ENCODE measurements at regions not wholly inside any gene's neighbourhood (a gene's known extent, or its start where the extent isn't known, plus 50 kb on each side); places are given as distances from the start of the nearest gene placed in this dataset.
A peak's percentile ranks its signal among the peaks of the same experiment; 100 is the strongest.

DNA sequence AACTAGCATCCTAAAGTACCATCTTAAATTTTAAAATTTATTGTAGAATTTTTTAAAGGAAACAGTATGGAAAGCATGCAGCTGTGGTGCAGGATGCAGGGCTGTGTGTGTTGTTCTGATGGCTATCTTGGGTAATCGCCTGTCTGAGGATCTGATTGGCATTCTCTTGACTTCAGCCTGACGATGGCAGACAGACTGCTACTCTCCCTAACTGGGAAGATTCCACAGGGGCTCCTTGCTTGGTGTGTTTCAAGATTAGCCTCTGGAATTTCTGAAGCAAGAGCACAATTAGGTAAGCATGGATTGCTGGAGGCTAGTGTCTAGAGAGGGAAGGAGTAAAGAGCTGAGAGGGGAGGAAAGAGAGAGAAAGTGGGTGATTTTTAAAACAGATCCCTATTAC, 696.8 kb upstream of the LRFN5 start:
- no peak overlapping the region for H3K23ac ChIP-seq (ENCODE audit: low read length)
- no peak overlapping the region for H4K8ac ChIP-seq (ENCODE audit: low read depth, low read length)
- H3K9me3 ChIP-seq (ENCODE audit: insufficient read depth, low read depth, low read length) = no peaks in the 10 kb centered on the region
- H2AK5ac ChIP-seq (ENCODE audit: low read length) = no peak overlapping the region
- H3K36me3 ChIP-seq (ENCODE audit: control insufficient read depth in 1 of 2, insufficient read depth in 2 of 2, low read length in 2 of 2) = no peaks in the 10 kb centered on the region
- H3K27ac ChIP-seq (ENCODE audit: low read depth, low read length) = no peak overlapping the region
- no peak overlapping the region for H2BK120ac ChIP-seq (ENCODE audit: insufficient read depth, low read length, poor library complexity)
- H2AFZ ChIP-seq (ENCODE audit: insufficient read depth, low read length, poor library complexity) = no peak overlapping the region
- no CpG with 5 or more reads among the region's 2 CpGs for WGBS (ENCODE audit: extremely low coverage, insufficient coverage, insufficient read length)
- H2BK12ac ChIP-seq (ENCODE audit: low read length) = no peak overlapping the region
- no peak overlapping the region for H3K4ac ChIP-seq (ENCODE audit: low read depth, low read length)
- no peak overlapping the region for H3K9ac ChIP-seq (ENCODE audit: low read length)
- H3K27me3 ChIP-seq (ENCODE audit: insufficient read depth, low read length) = no peaks in the 10 kb centered on the region
- H4K12ac ChIP-seq (ENCODE audit: low read depth, low read length) = no peak overlapping the region
- no peak overlapping the region for H4K91ac ChIP-seq (ENCODE audit: low read depth, low read length)
- H3K79me1 ChIP-seq (ENCODE audit: low read length) = no peaks in the 10 kb centered on the region
- peak; percentile 67 to 93 for DNase-seq
- peaks cover 0 to 5% of the 10 kb centered on the region in 2 experiments for H3K4me1 ChIP-seq (ENCODE audit: control insufficient read depth in 1 of 2, insufficient read depth in 2 of 2, low read length in 2 of 2)
- peak overlapping the region; percentile 47 for H3K4me2 ChIP-seq (ENCODE audit: low read length)
- H3K14ac ChIP-seq (ENCODE audit: low read length) = no peak overlapping the region
- no peak overlapping the region for H3K4me3 ChIP-seq (ENCODE audit: low read depth, low read length)
- H3K18ac ChIP-seq (ENCODE audit: low read length) = no peak overlapping the region
- H2BK5ac ChIP-seq (ENCODE audit: low read depth, low read length, poor library complexity) = no peak overlapping the region
- H3K79me2 ChIP-seq (ENCODE audit: control insufficient read depth, insufficient read depth, low read length, poor library complexity) = no peaks in the 10 kb centered on the region

DNA sequence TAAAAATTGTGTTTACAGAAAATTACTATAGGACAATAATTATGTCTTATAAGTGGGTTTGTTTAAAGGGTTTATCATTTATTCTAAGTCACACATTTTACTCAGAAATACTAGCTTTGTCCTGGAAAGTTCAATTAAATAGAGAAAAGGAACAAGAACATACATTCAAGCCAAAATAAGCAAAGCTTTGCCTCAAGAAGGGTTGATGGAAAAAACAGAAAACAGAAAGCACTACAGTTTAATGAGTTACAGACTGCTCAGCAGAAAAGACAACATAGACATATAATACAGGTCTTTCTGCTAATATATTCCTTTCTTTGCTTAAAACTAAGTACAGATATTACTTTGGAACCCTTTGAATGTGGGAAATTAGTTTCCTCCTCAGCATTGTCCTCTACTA, 703.0 kb upstream of the LRFN5 start:
- Histone ChIP-seq H2AK5ac (ENCODE audit: low read length) (no peak overlapping the region), H3K23ac (ENCODE audit: low read length) (no peak overlapping the region), H3K14ac (ENCODE audit: low read length) (no peak overlapping the region), H3K4me2 (ENCODE audit: low read length) (no peak overlapping the region), H3K4ac (ENCODE audit: low read depth, low read length) (no peak overlapping the region), H3K36me3 (ENCODE audit: control insufficient read depth in 1 of 2, insufficient read depth in 2 of 2, low read length in 2 of 2) (no peaks in the 10 kb centered on the region), H2BK12ac (ENCODE audit: low read length) (no peak overlapping the region), H4K8ac (ENCODE audit: low read depth, low read length) (no peak overlapping the region), H3K79me1 (ENCODE audit: low read length) (no peaks in the 10 kb centered on the region), H3K27ac (ENCODE audit: low read depth, low read length) (no peak overlapping the region), H3K79me2 (ENCODE audit: control insufficient read depth, insufficient read depth, low read length, poor library complexity) (no peaks in the 10 kb centered on the region), H4K91ac (ENCODE audit: low read depth, low read length) (no peak overlapping the region), H3K18ac (ENCODE audit: low read length) (no peak overlapping the region), H4K12ac (ENCODE audit: low read depth, low read length) (no peak overlapping the region), H2BK5ac (ENCODE audit: low read depth, low read length, poor library complexity) (no peak overlapping the region), H3K27me3 (ENCODE audit: insufficient read depth, low read length) (no peaks in the 10 kb centered on the region), H2AFZ (ENCODE audit: insufficient read depth, low read length, poor library complexity) (no peak overlapping the region), H3K4me3 (ENCODE audit: low read depth, low read length) (no peak overlapping the region), H3K4me1 (ENCODE audit: control insufficient read depth in 1 of 2, insufficient read depth in 2 of 2, low read length in 2 of 2) (no peaks in the 10 kb centered on the region), H2BK120ac (ENCODE audit: insufficient read depth, low read length, poor library complexity) (no peak overlapping the region), H3K9me3 (ENCODE audit: insufficient read depth, low read depth, low read length) (no peaks in the 10 kb centered on the region), H3K9ac (ENCODE audit: low read length) (no peak overlapping the region)
- DNase-seq = no peak

DNA sequence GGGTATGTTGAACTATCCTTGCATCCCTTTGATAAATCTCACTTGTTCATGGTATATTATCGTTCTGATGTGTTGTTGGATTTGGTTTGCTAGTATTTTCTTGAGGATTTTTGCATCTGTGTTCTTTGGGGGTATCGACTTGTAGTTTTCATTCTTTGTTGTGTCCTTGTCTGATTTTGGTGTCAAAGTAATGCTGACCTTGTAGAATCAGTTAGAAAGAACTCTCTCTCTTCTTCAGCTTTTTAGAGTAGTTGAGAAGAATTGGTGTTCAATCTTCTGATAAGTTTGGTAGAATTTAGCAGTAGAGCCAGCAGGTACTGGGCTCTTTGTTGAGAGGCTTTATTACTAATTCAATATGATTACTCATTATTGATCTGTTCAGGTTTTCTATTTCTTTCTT, 707.2 kb upstream of the LRFN5 start:
- Histone ChIP-seq H3K9ac (ENCODE audit: low read length) (no peak overlapping the region), H3K4me3 (ENCODE audit: low read depth, low read length) (no peak overlapping the region), H3K27ac (ENCODE audit: low read depth, low read length) (no peak overlapping the region), H4K8ac (ENCODE audit: low read depth, low read length) (no peak overlapping the region), H2BK5ac (ENCODE audit: low read depth, low read length, poor library complexity) (no peak overlapping the region), H3K27me3 (ENCODE audit: insufficient read depth, low read length) (no peaks in the 10 kb centered on the region), H3K79me2 (ENCODE audit: control insufficient read depth, insufficient read depth, low read length, poor library complexity) (no peaks in the 10 kb centered on the region), H3K9me3 (ENCODE audit: insufficient read depth, low read depth, low read length) (no peaks in the 10 kb centered on the region), H3K79me1 (ENCODE audit: low read length) (no peaks in the 10 kb centered on the region), H2BK12ac (ENCODE audit: low read length) (no peak overlapping the region), H3K4ac (ENCODE audit: low read depth, low read length) (no peak overlapping the region), H3K36me3 (ENCODE audit: control insufficient read depth in 1 of 2, insufficient read depth in 2 of 2, low read length in 2 of 2) (no peaks in the 10 kb centered on the region), H3K18ac (ENCODE audit: low read length) (no peak overlapping the region), H4K91ac (ENCODE audit: low read depth, low read length) (no peak overlapping the region), H4K12ac (ENCODE audit: low read depth, low read length) (no peak overlapping the region), H3K4me2 (ENCODE audit: low read length) (no peak overlapping the region), H3K23ac (ENCODE audit: low read length) (no peak overlapping the region), H2AK5ac (ENCODE audit: low read length) (no peak overlapping the region), H3K14ac (ENCODE audit: low read length) (no peak overlapping the region), H2AFZ (ENCODE audit: insufficient read depth, low read length, poor library complexity) (no peak overlapping the region), H3K4me1 (ENCODE audit: control insufficient read depth in 1 of 2, insufficient read depth in 2 of 2, low read length in 2 of 2) (no peaks in the 10 kb centered on the region), H2BK120ac (ENCODE audit: insufficient read depth, low read length, poor library complexity) (no peak overlapping the region)
- no CpG with 5 or more reads among the region's 2 CpGs for WGBS (ENCODE audit: extremely low coverage, insufficient coverage, insufficient read length)
- DNase-seq = no peak

DNA sequence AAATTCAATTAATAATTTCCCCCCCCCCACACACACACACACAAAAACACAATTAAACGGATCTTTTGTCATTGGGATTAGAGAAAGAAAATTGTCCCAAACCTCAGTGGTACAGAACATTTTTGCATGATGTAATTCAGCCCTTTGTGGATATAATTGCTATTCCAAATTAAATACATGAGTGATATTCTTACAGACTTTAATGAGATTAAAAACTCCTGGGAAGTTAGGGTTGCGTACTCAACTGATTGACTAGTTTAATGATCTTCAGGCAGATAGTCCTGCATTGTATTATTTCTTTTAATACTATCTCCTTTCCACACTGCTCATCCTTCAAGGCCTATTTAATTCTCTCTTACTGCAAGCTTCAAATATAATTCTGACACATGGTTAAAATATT, 711.8 kb upstream of the LRFN5 start:
- no peak for DNase-seq
- WGBS (ENCODE audit: extremely low coverage, insufficient coverage, insufficient read length) = no CpG with 5 or more reads among the region's 2 CpGs
- Histone ChIP-seq H4K8ac (ENCODE audit: low read depth, low read length) (no peak overlapping the region), H3K27me3 (ENCODE audit: insufficient read depth, low read length) (no peaks in the 10 kb centered on the region), H4K91ac (ENCODE audit: low read depth, low read length) (no peak overlapping the region), H3K9ac (ENCODE audit: low read length) (no peak overlapping the region), H3K23ac (ENCODE audit: low read length) (no peak overlapping the region), H3K18ac (ENCODE audit: low read length) (no peak overlapping the region), H4K12ac (ENCODE audit: low read depth, low read length) (no peak overlapping the region), H3K4me2 (ENCODE audit: low read length) (no peak overlapping the region), H3K4me3 (ENCODE audit: low read depth, low read length) (no peak overlapping the region), H2AK5ac (ENCODE audit: low read length) (no peak overlapping the region), H3K9me3 (ENCODE audit: insufficient read depth, low read depth, low read length) (no peaks in the 10 kb centered on the region), H2BK120ac (ENCODE audit: insufficient read depth, low read length, poor library complexity) (no peak overlapping the region), H3K27ac (ENCODE audit: low read depth, low read length) (no peak overlapping the region), H3K79me1 (ENCODE audit: low read length) (no peaks in the 10 kb centered on the region), H2BK5ac (ENCODE audit: low read depth, low read length, poor library complexity) (no peak overlapping the region), H3K36me3 (ENCODE audit: control insufficient read depth in 1 of 2, insufficient read depth in 2 of 2, low read length in 2 of 2) (no peaks in the 10 kb centered on the region), H3K14ac (ENCODE audit: low read length) (no peak overlapping the region), H2AFZ (ENCODE audit: insufficient read depth, low read length, poor library complexity) (no peak overlapping the region), H3K4me1 (ENCODE audit: control insufficient read depth in 1 of 2, insufficient read depth in 2 of 2, low read length in 2 of 2) (no peaks in the 10 kb centered on the region), H2BK12ac (ENCODE audit: low read length) (no peak overlapping the region), H3K4ac (ENCODE audit: low read depth, low read length) (no peak overlapping the region), H3K79me2 (ENCODE audit: control insufficient read depth, insufficient read depth, low read length, poor library complexity) (no peaks in the 10 kb centered on the region)

GRCh38 chr14:40889126-40889525, 717.5 kb upstream of the LRFN5 start:
- Histone ChIP-seq H3K27ac (ENCODE audit: low read depth, low read length) (no peak overlapping the region), H2BK120ac (ENCODE audit: insufficient read depth, low read length, poor library complexity) (no peak overlapping the region), H3K36me3 (ENCODE audit: control insufficient read depth in 1 of 2, insufficient read depth in 2 of 2, low read length in 2 of 2) (no peaks in the 10 kb centered on the region), H4K12ac (ENCODE audit: low read depth, low read length) (no peak overlapping the region), H3K18ac (ENCODE audit: low read length) (no peak overlapping the region), H3K4me1 (ENCODE audit: control insufficient read depth in 1 of 2, insufficient read depth in 2 of 2, low read length in 2 of 2) (no peaks in the 10 kb centered on the region), H3K23ac (ENCODE audit: low read length) (no peak overlapping the region), H3K79me2 (ENCODE audit: control insufficient read depth, insufficient read depth, low read length, poor library complexity) (no peaks in the 10 kb centered on the region), H3K4me3 (ENCODE audit: low read depth, low read length) (no peak overlapping the region), H2BK5ac (ENCODE audit: low read depth, low read length, poor library complexity) (no peak overlapping the region), H3K27me3 (ENCODE audit: insufficient read depth, low read length) (no peaks in the 10 kb centered on the region), H3K4ac (ENCODE audit: low read depth, low read length) (no peak overlapping the region), H3K4me2 (ENCODE audit: low read length) (no peak overlapping the region), H4K8ac (ENCODE audit: low read depth, low read length) (no peak overlapping the region), H3K14ac (ENCODE audit: low read length) (no peak overlapping the region), H4K91ac (ENCODE audit: low read depth, low read length) (no peak overlapping the region), H2BK12ac (ENCODE audit: low read length) (no peak overlapping the region), H3K9ac (ENCODE audit: low read length) (no peak overlapping the region), H2AFZ (ENCODE audit: insufficient read depth, low read length, poor library complexity) (no peak overlapping the region), H3K9me3 (ENCODE audit: insufficient read depth, low read depth, low read length) (no peaks in the 10 kb centered on the region), H3K79me1 (ENCODE audit: low read length) (no peaks in the 10 kb centered on the region), H2AK5ac (ENCODE audit: low read length) (no peak overlapping the region)
- DNase-seq = no peak

Measured in trophoblast cell (in vitro differentiated cells and primary cell).